Mammary epithelial cell (primary cell): ENCODE measurements at regions not wholly inside any gene's neighbourhood (a gene's known extent, or its start where the extent isn't known, plus 50 kb on each side); places are given as distances from the start of the nearest gene placed in this dataset.

Experiments used
- CTCF ChIP-seq, 2 donors: IDR thresholded peaks in 1 of 2; conservative IDR thresholded peaks in 1 of 2; 2 replicates each; pipeline ENCODE4 v1.5.1; 2011 to 2012; ENCODE audit warnings: inconsistent platforms in 2 of 2, low read length in 2 of 2, mild to moderate bottlenecking in 2 of 2, control low read depth in 1 of 2, low read depth in 1 of 2; ENCODE audit not compliant: insufficient read depth in 1 of 2; ENCODE audit errors: extremely low read depth in 1 of 2
- EZH2 ChIP-seq: IDR thresholded peaks from 2 replicates; pipeline ENCODE4 v1.6.1; 2012; ENCODE audit warnings: low read length, inconsistent platforms, borderline replicate concordance

- TF ChIP-seq CTCF (conservative IDR thresholded peaks at IDR 0.05 in 1 of 2, IDR thresholded peaks at IDR 0.05 in 1 of 2; ENCODE audit: extremely low read depth in 1 of 2, insufficient read depth in 1 of 2, low read depth in 1 of 2, low read length in 2 of 2), result no peak
- TF ChIP-seq EZH2, result no peak
These were observed 55.3 kb upstream of the UFL1 start for GRCh38 chr6:96466147-96466863.
